Thyroid gland (tissue), 4 donors: ENCODE measurements at regions not wholly inside any gene's neighbourhood (a gene's known extent, or its start where the extent isn't known, plus 50 kb on each side); places are given as distances from the start of the nearest gene placed in this dataset.

Experiments
- POLR2A ChIP-seq, 2 donors: fragments of 450-650 bp; IDR thresholded peaks; one replicate each; pipeline ENCODE4 v1.6.1; 2017; ENCODE audit warnings: antibody characterized with exemption in 2 of 2, mild to moderate bottlenecking in 2 of 2, moderate library complexity in 1 of 2
- TF ChIP-seq, protein P1 (sequence below), 6 experiments: fragments of 200-600 bp in 3 of 6; fragments of 450-650 bp in 3 of 6; sonication (generic) in 3 of 6; IDR thresholded peaks; one replicate each; pipeline ENCODE4 v1.5.1; 2016 to 2019; ENCODE audit warnings: antibody characterized with exemption in 6 of 6, mild to moderate bottlenecking in 2 of 6, inconsistent platforms in 1 of 6, moderate library complexity in 1 of 6

DNA sequence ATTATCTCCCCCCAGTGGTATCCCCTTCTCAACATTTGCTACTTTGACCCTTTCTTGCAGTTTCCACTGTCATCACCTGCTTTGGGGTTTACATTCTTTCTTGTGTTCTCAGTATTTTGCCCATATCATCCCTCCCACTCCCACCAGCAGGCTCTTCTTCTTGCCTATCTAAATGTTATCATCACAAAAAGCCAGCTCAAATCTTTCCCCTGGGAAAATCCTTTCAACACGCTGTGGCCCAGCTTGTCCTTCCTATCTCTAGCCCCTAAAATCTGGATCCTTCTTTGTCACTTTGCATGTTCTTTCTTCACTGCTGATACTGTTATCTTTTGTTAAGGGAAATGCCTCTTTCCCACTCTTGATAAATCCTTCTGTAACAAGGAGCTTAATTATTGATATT lies 138.2 kb downstream of the RAD51AP2 start:
- TF ChIP-seq, protein P1, sequence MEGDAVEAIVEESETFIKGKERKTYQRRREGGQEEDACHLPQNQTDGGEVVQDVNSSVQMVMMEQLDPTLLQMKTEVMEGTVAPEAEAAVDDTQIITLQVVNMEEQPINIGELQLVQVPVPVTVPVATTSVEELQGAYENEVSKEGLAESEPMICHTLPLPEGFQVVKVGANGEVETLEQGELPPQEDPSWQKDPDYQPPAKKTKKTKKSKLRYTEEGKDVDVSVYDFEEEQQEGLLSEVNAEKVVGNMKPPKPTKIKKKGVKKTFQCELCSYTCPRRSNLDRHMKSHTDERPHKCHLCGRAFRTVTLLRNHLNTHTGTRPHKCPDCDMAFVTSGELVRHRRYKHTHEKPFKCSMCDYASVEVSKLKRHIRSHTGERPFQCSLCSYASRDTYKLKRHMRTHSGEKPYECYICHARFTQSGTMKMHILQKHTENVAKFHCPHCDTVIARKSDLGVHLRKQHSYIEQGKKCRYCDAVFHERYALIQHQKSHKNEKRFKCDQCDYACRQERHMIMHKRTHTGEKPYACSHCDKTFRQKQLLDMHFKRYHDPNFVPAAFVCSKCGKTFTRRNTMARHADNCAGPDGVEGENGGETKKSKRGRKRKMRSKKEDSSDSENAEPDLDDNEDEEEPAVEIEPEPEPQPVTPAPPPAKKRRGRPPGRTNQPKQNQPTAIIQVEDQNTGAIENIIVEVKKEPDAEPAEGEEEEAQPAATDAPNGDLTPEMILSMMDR (IDR thresholded peaks at IDR 0.05): no peak
- TF ChIP-seq POLR2A (IDR thresholded peaks at IDR 0.05): no peak
